ENCODE measurements at regions not wholly inside any gene's neighbourhood (a gene's known extent, or its start where the extent isn't known, plus 50 kb on each side); places are given as distances from the start of the nearest gene placed in this dataset.

GRCh38 chr3:127113571-127113891 lies 79.4 kb upstream of the PRR23E start:
- intact Hi-C loops (cut with micrococcal nuclease; ENCODE audit: unreplicated experiment): no loop called here
- Histone ChIP-seq H3K27ac (ENCODE audit: extremely low read length, insufficient read depth, low read length) (peak overlapping the region; percentile 49), H4K20me1 (ENCODE audit: insufficient read depth, low read length) (peaks cover 3% of the 10 kb centered on the region; the same call in 1 of the 2 replicates), H2AFZ (ENCODE audit: low read length) (no peak overlapping the region), H3K4me3 (replicated peaks in 1 of 3; ENCODE audit: insufficient read depth in 1 of 3, low read depth in 2 of 3, low read length in 3 of 3) (peak overlapping the region in 1 of 3 experiments; percentile 8; a peak in 1 of 6 replicates), H3K9ac (ENCODE audit: insufficient read depth, low read depth, low read length) (no peak overlapping the region), H3K4me2 (ENCODE audit: low read depth, low read length) (peak overlapping the region; percentile 54), H3K4me1 (ENCODE audit: insufficient read depth, low read length) (peaks cover 44% of the 10 kb centered on the region), H3K36me3 (replicated peaks in 1 of 2; ENCODE audit: control insufficient read depth in 1 of 2, insufficient read depth in 2 of 2, low read length in 2 of 2) (no peaks in the 10 kb centered on the region), H3K79me2 (ENCODE audit: insufficient read depth, low read length) (no peaks in the 10 kb centered on the region), H3K27me3 (ENCODE audit: control insufficient read depth in 1 of 2, insufficient read depth in 2 of 2, low read length in 2 of 2) (peaks cover 6 to 48% of the 10 kb centered on the region in 2 experiments), H3K9me3 (ENCODE audit: low read length) (peaks cover 19% of the 10 kb centered on the region)
- peak; percentile 95 for DNase-seq (ENCODE audit: low spot score)
- peak; percentile 93 for ATAC-seq
- POLR2A ChIA-PET: interaction anchor here (1.0 to 2.1 kb wide), 2 partner anchors 8 to 113 kb away, joined by 3 to 7 read pairs; no protein-coding TSS in a partner anchor
- in situ Hi-C loops (cut with HindIII; ENCODE audit: extremely low pct_ligation_motif_present, low pct_unique_long_range_greater_than_20kb): no loop called here
- peak; percentile 96 for FAIRE-seq
- CTCF ChIA-PET (ENCODE audit: low intra/inter-chr PET ratio, low total read pairs): no interaction called here
- BruUV-seq (replicated peaks): no TSS peak
- WGBS (ENCODE audit: low lambda C conversion rate): 0% methylated on average over 1 of the region's 1 CpG
- TF ChIP-seq ZNF343 (CRISPR knock-in tag; IDR thresholded peaks at IDR 0.05): no peak
- TF ChIP-seq ZNF614 (CRISPR knock-in tag; IDR thresholded peaks at IDR 0.05; ENCODE audit: borderline replicate concordance): no peak
- no peak for TF ChIP-seq ZNF18 (CRISPR knock-in tag; IDR thresholded peaks at IDR 0.05; ENCODE audit: insufficient replicate concordance)
- no peak for TF ChIP-seq TFDP2 (CRISPR knock-in tag; IDR thresholded peaks at IDR 0.05)
- no peak for TF ChIP-seq SNRNP70 (IDR thresholded peaks at IDR 0.05; ENCODE audit: low read depth, low read length)
- TF ChIP-seq KDM6A (CRISPR knock-in tag; IDR thresholded peaks at IDR 0.05; ENCODE audit: low read depth): no peak
- no peak for TF ChIP-seq TFE3 (CRISPR knock-in tag; IDR thresholded peaks at IDR 0.05)
- TF ChIP-seq PRMT3 (CRISPR knock-in tag; IDR thresholded peaks at IDR 0.05; ENCODE audit: borderline replicate concordance, low read depth): no peak
- TF ChIP-seq ZNF354B (CRISPR knock-in tag; IDR thresholded peaks at IDR 0.05): no peak
- TF ChIP-seq HMG20A (CRISPR knock-in tag; IDR thresholded peaks at IDR 0.05; ENCODE audit: borderline replicate concordance): peak; percentile 75
- no peak for TF ChIP-seq ZIK1 (CRISPR knock-in tag; IDR thresholded peaks at IDR 0.05; ENCODE audit: borderline replicate concordance, low read depth)
- no peak for TF ChIP-seq FUBP1 (CRISPR knock-in tag; IDR thresholded peaks at IDR 0.05; ENCODE audit: borderline replicate concordance)
- TF ChIP-seq ZNF24 (IDR thresholded peaks at IDR 0.05): no peak
- no peak for TF ChIP-seq MEF2D (CRISPR knock-in tag; IDR thresholded peaks at IDR 0.05)
- TF ChIP-seq ZBTB1 (CRISPR knock-in tag; IDR thresholded peaks at IDR 0.05; ENCODE audit: borderline replicate concordance): no peak
- 0 out of 2 replicates have a peak, but pooled peaks have one; percentile 26 for TF ChIP-seq ZNF317 (CRISPR knock-in tag; IDR thresholded peaks at IDR 0.05)
- peak; percentile 45; the same call in 1 of the 2 replicates for TF ChIP-seq SALL1 (CRISPR knock-in tag; IDR thresholded peaks at IDR 0.05)
- peak; percentile 87 for TF ChIP-seq SOX13 (IDR thresholded peaks at IDR 0.05)
- TF ChIP-seq SOX13 (CRISPR knock-in tag; conservative IDR thresholded peaks at IDR 0.05 in 1 of 2, IDR thresholded peaks at IDR 0.05 in 1 of 2): peak in 1 of 2 experiments; percentile 93; a peak in 2 of 4 replicates
- no peak for TF ChIP-seq ZNF83 (CRISPR knock-in tag; IDR thresholded peaks at IDR 0.05; ENCODE audit: borderline replicate concordance)
